HUES6 (cell line): ENCODE measurements at regions not wholly inside any gene's neighbourhood (a gene's known extent, or its start where the extent isn't known, plus 50 kb on each side); places are given as distances from the start of the nearest gene placed in this dataset.

Experiments
- H3K27ac ChIP-seq: 2 replicates; pipeline ENCODE4 v1.7.0; 2013; ENCODE audit warnings: low read depth, mild to moderate bottlenecking, low read length, inconsistent platforms
- H3K27me3 ChIP-seq: 2 replicates; pipeline ENCODE4 v1.6.1; 2013; ENCODE audit warnings: low read length; ENCODE audit not compliant: control insufficient read depth, insufficient read depth
- H3K36me3 ChIP-seq: 2 replicates; pipeline ENCODE4 v1.6.1; 2013; ENCODE audit warnings: low read length; ENCODE audit not compliant: control insufficient read depth, insufficient read depth
- H3K4me1 ChIP-seq: 2 replicates; pipeline ENCODE4 v1.6.1; 2013; ENCODE audit warnings: low read length; ENCODE audit not compliant: control insufficient read depth, insufficient read depth
- H3K4me3 ChIP-seq: 2 replicates; pipeline ENCODE4 v1.5.1; 2013; ENCODE audit warnings: low read depth, low read length
- H3K9ac ChIP-seq: one replicate; pipeline ENCODE4 v1.6.1; 2013; ENCODE audit warnings: mild to moderate bottlenecking, low read length
- H3K9me3 ChIP-seq: 2 replicates; pipeline ENCODE4 v1.6.1; 2013; ENCODE audit warnings: low read depth, low read length; ENCODE audit not compliant: control insufficient read depth, insufficient read depth

DNA sequence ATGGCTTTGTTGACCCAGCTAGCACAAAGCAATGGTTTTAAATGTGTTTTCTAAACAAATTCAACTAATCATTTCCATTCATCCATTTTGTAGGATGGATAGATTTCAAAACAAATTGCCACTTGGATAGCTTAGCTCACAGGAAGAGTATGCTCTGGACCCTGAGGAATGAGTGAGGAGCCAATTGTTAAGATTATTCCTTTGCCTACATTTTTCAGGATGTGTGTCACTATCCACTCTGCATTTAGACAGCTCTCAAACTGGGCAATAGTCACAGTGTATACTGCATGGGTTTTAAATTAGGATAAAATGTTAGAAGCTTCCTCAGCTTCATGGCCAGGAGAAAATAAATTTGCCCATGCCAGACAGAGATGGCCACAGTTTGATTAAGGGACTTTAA is 605.6 kb upstream of the TEX47 start:
- Histone ChIP-seq H3K27ac (no peak overlapping the region), H3K4me3 (no peak overlapping the region), H3K27me3 (no peaks in the 10 kb centered on the region), H3K4me1 (no peaks in the 10 kb centered on the region), H3K36me3 (no peaks in the 10 kb centered on the region), H3K9me3 (no peaks in the 10 kb centered on the region), H3K9ac (no peak overlapping the region)

- Histone ChIP-seq H3K36me3 (no peaks in the 10 kb centered on the region), H3K9me3 (no peaks in the 10 kb centered on the region), H3K9ac (no peak overlapping the region), H3K4me1 (no peaks in the 10 kb centered on the region), H3K27ac (no peak overlapping the region), H3K4me3 (no peak overlapping the region), H3K27me3 (no peaks in the 10 kb centered on the region)
These were observed 606.2 kb upstream of the TEX47 start for GRCh38 chr7:89401690-89402089.

DNA sequence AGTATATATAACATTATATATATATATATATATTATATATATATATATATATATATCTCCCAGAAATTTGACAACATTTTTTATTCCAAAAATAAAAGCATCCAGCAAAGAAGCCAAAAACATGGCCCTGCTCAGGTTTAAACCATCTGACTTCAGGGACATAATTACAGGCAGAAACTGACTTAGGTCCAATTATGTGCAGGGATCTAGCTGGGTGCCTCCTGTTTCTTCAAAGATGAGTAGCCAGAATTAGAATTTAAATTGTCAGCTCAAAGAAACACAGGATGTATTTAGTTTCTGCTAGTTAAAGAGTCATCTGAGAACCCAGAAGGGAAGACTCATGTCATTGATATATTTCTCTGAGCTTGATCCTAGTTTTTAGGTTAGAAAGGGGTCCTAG is 656.4 kb upstream of the TEX47 start:
- H3K9me3 ChIP-seq: no peaks in the 10 kb centered on the region
- H3K36me3 ChIP-seq: no peaks in the 10 kb centered on the region
- no peak overlapping the region for H3K4me3 ChIP-seq
- no peaks in the 10 kb centered on the region for H3K27me3 ChIP-seq
- H3K9ac ChIP-seq: no peak overlapping the region
- no peaks in the 10 kb centered on the region for H3K4me1 ChIP-seq
- H3K27ac ChIP-seq: no peak overlapping the region

- H3K27ac ChIP-seq: no peak overlapping the region
- no peak overlapping the region for H3K9ac ChIP-seq
- no peak overlapping the region for H3K4me3 ChIP-seq
- H3K9me3 ChIP-seq: no peaks in the 10 kb centered on the region
- H3K36me3 ChIP-seq: no peaks in the 10 kb centered on the region
- H3K4me1 ChIP-seq: no peaks in the 10 kb centered on the region
- no peaks in the 10 kb centered on the region for H3K27me3 ChIP-seq
These were observed 661.0 kb upstream of the TEX47 start for GRCh38 chr7:89456556-89456955.

DNA sequence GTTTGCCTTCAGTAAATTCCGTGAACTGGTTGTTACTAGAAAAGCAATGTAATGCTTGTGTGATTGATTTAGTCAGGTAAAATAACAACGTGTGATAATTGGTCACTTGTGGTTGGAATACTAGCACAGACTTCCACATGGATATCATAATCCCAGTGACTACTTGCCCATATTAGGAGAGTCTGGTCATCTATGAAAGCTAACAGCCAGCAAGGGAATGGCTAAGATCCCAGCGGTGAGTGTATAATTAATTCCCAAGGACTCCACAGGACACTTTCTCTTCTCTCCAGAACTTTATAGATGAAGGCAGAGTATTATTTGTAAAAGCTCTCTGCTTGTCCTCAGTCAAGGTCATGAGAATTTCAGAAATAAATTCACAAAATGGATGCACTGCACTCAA is 662.6 kb upstream of the TEX47 start:
- no peak overlapping the region for H3K9ac ChIP-seq
- no peak overlapping the region for H3K4me3 ChIP-seq
- no peaks in the 10 kb centered on the region for H3K27me3 ChIP-seq
- H3K9me3 ChIP-seq: no peaks in the 10 kb centered on the region
- no peaks in the 10 kb centered on the region for H3K4me1 ChIP-seq
- no peaks in the 10 kb centered on the region for H3K36me3 ChIP-seq
- H3K27ac ChIP-seq: no peak overlapping the region

DNA sequence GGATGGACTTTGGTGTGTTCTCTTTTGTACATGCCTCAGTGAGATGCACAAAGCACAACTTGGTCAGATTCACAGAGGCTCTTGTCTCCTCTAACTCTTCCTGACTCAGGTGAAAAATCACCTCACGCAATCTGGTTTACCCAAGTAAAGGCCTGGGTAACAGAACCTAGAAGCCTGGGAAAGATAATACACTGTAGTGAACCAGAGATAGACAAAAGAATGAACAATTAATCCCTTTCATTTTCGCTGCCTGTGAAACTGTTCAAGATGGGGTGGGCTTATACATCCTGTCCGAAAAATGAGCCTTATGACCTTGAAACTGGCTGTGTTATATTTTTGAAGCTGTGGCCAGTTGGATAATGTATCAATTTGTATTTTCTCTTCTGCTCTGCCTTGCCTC is 678.9 kb upstream of the TEX47 start:
- Histone ChIP-seq H3K4me3 (no peak overlapping the region), H3K4me1 (no peaks in the 10 kb centered on the region), H3K9ac (no peak overlapping the region)

GRCh38 chr7:89477991-89478390 is 676.3 kb upstream of the STEAP1 start:
- no peaks in the 10 kb centered on the region for H3K36me3 ChIP-seq
- H3K27me3 ChIP-seq: no peaks in the 10 kb centered on the region
- no peak overlapping the region for H3K9ac ChIP-seq
- H3K27ac ChIP-seq: no peak overlapping the region
- no peaks in the 10 kb centered on the region for H3K9me3 ChIP-seq
- H3K4me1 ChIP-seq: no peaks in the 10 kb centered on the region
- H3K4me3 ChIP-seq: no peak overlapping the region

More for the DNA sequence above, 678.9 kb upstream of the TEX47 start:
- no peaks in the 10 kb centered on the region for H3K9me3 ChIP-seq
- H3K36me3 ChIP-seq: no peaks in the 10 kb centered on the region
- no peak overlapping the region for H3K27ac ChIP-seq
- H3K27me3 ChIP-seq: no peaks in the 10 kb centered on the region

GRCh38 chr7:89495704-89496103 is 658.6 kb upstream of the STEAP1 start:
- H3K4me1 ChIP-seq: no peaks in the 10 kb centered on the region
- no peak overlapping the region for H3K4me3 ChIP-seq
- no peaks in the 10 kb centered on the region for H3K27me3 ChIP-seq
- H3K9me3 ChIP-seq: no peaks in the 10 kb centered on the region
- no peak overlapping the region for H3K27ac ChIP-seq
- H3K36me3 ChIP-seq: no peaks in the 10 kb centered on the region
- no peak overlapping the region for H3K9ac ChIP-seq

DNA sequence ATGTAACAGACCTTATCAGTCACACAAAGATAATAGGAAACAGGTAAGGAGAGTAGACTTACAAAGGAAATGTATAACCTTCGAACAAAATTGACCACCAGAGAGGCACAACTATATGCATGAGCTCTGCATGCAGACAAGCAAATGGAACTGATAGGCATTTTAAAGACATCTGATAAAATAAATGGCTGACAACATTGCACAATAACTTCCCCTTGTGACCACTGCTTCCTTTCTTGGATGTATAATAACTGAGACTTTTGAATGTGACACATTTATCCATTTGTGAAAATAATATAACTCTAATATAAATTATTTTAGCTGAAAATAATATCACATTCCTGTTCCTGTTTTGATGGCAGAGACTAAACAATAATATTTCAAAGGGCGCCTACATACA is 654.2 kb upstream of the STEAP1 start:
- Histone ChIP-seq H3K4me3 (no peak overlapping the region), H3K27me3 (no peaks in the 10 kb centered on the region), H3K9me3 (no peaks in the 10 kb centered on the region), H3K4me1 (no peaks in the 10 kb centered on the region), H3K36me3 (no peaks in the 10 kb centered on the region), H3K9ac (no peak overlapping the region), H3K27ac (no peak overlapping the region)

- Histone ChIP-seq H3K27ac (no peak overlapping the region), H3K27me3 (no peaks in the 10 kb centered on the region), H3K4me1 (no peaks in the 10 kb centered on the region), H3K9ac (no peak overlapping the region), H3K4me3 (no peak overlapping the region), H3K9me3 (no peaks in the 10 kb centered on the region), H3K36me3 (no peaks in the 10 kb centered on the region)
These were observed 651.0 kb upstream of the STEAP1 start for GRCh38 chr7:89503281-89503680.

DNA sequence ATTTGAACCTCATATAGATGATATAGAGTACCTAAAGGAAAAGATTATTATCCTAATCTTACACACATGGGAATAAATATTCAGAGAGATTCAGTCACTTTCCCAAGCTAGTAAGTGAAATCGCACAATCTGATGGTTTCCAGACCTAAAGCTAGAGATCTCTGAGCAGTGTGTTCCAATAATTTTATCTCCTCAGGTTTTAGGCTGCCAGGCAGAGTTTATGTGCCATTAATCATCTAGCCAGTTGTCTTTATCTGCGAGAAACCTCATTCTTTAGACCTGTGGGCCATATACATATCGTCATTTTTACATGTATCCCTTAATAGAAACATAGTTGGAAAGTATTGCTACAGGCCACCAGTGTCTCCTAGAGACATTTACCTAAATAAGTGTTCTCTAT is 647.2 kb upstream of the STEAP1 start:
- Histone ChIP-seq H3K36me3 (no peaks in the 10 kb centered on the region), H3K27ac (no peak overlapping the region), H3K9ac (no peak overlapping the region), H3K4me1 (no peaks in the 10 kb centered on the region), H3K4me3 (no peak overlapping the region), H3K27me3 (no peaks in the 10 kb centered on the region), H3K9me3 (no peaks in the 10 kb centered on the region)

DNA sequence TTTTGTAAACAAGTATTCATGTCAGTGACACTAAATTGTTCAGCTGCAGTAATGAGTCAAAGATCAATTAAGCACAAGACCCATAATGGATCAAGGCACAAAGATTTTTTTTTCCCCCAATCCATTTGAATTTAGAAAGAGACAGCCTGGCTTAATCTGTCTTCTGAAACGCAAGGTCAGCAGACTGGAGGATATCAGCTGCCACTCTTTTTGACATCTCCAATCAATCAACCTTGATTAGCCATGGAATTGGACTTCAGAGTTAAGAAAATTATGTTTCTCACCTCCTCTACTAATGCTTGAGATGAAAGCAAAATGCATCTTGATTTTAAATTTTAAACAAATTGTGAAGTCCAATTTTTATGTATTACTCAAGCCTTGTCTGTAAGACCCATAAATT is 642.4 kb upstream of the STEAP1 start:
- Histone ChIP-seq H3K9ac (no peak overlapping the region), H3K4me3 (no peak overlapping the region), H3K27me3 (no peaks in the 10 kb centered on the region)

More for the DNA sequence above, 642.4 kb upstream of the STEAP1 start:
- Histone ChIP-seq H3K9me3 (no peaks in the 10 kb centered on the region), H3K36me3 (no peaks in the 10 kb centered on the region), H3K4me1 (no peaks in the 10 kb centered on the region), H3K27ac (no peak overlapping the region)
